ENCODE measurements at regions not wholly inside any gene's neighbourhood (a gene's known extent, or its start where the extent isn't known, plus 50 kb on each side); places are given as distances from the start of the nearest gene placed in this dataset.

GRCh38 chr10:62511238-62511637 lies 137.1 kb downstream of the ZNF365 start:
- TF ChIP-seq REPIN1 (tag by site-specific recombination; IDR thresholded peaks at IDR 0.05; ENCODE audit: low read depth), result no peak
- no peak for TF ChIP-seq ZNF24 (tag by site-specific recombination; IDR thresholded peaks at IDR 0.05)
- TF ChIP-seq CTCF (tag by site-specific recombination; IDR thresholded peaks at IDR 0.05), result no peak
- no peak for TF ChIP-seq ZBTB17 (tag by site-specific recombination; IDR thresholded peaks at IDR 0.05)
- no peak for TF ChIP-seq ZNF549 (tag by site-specific recombination; IDR thresholded peaks at IDR 0.05)
